Endothelial cell of umbilical vein (primary cell): ENCODE measurements at regions not wholly inside any gene's neighbourhood (a gene's known extent, or its start where the extent isn't known, plus 50 kb on each side); places are given as distances from the start of the nearest gene placed in this dataset.

Experiments used
- BruUV-seq: library from RNA; stranded (reverse); fragments of 400-500 nt; replicated peaks from 2 replicates; lab custom pipeline; 2021; lab: Mats Ljungman, UMichigan
- CTCF ChIA-PET: fragments of 300-600, 350-600 bp; sonication (Branson Sonifier 250); formaldehyde crosslinking; loops from one replicate; lab custom pipeline; 2021; ENCODE audit warnings: antibody characterized with exemption, inconsistent platforms; lab: Charles Lee
- POLR2A ChIA-PET: fragments of 300-600, 350-600 bp; sonication (Branson Sonifier 250); formaldehyde crosslinking; loops from one replicate; lab custom pipeline; 2021; ENCODE audit warnings: antibody characterized with exemption, inconsistent platforms; lab: Charles Lee
- DNase-seq: peaks from one replicate; pipeline ENCODE4 v3.0.0-alpha.2; 2011; ENCODE audit warnings: low read depth, low spot score
- FAIRE-seq: peaks from 2 replicates; lab custom pipeline; 2011; peaks lifted over from hg19 to GRCh38; lab: Jason Lieb, UNC
- H2AFZ ChIP-seq: 2 replicates; pipeline ENCODE4 v1.6.0; 2012; ENCODE audit warnings: low read depth, low read length, control low read depth, inconsistent platforms
- H3K27ac ChIP-seq: 2 replicates; pipeline ENCODE4 v1.5.1; 2011; ENCODE audit warnings: low read depth, mild to moderate bottlenecking, control low read depth, low read length, moderate library complexity; ENCODE audit not compliant: insufficient read depth
- H3K27me3 ChIP-seq, 2 experiments: 2 replicates each; pipeline versions ENCODE4 v1.6.0 to v1.6.1; 2011; ENCODE audit warnings: low read length in 2 of 2, mixed read lengths in 1 of 2; ENCODE audit not compliant: control insufficient read depth in 2 of 2, insufficient read depth in 2 of 2
- H3K36me3 ChIP-seq, 2 experiments: 2 replicates in 1 of 2; 3 replicates in 1 of 2; pipeline ENCODE4 v1.5.1; 2011; ENCODE audit warnings: low read length in 2 of 2, mild to moderate bottlenecking in 1 of 2, moderate library complexity in 1 of 2; ENCODE audit not compliant: control insufficient read depth in 2 of 2, insufficient read depth in 2 of 2; ENCODE audit errors: extremely low read depth in 1 of 2
- H3K4me1 ChIP-seq: 3 replicates; pipeline ENCODE4 v1.5.1; 2011; ENCODE audit warnings: mild to moderate bottlenecking, low read length; ENCODE audit not compliant: control insufficient read depth, insufficient read depth; ENCODE audit errors: extremely low read depth
- H3K4me2 ChIP-seq: 2 replicates; pipeline ENCODE4 v1.6.1; 2011; ENCODE audit warnings: low read length, control low read depth, mixed read lengths; ENCODE audit not compliant: insufficient read depth
- H3K4me3 ChIP-seq, 3 experiments: fragments of 200-600 bp in 1 of 3; sonication (generic), shearing (Covaris generic) in 1 of 3; replicated peaks in 1 of 3; 2 replicates each; pipeline ENCODE4 v1.5.1; 2011 to 2016; ENCODE audit warnings: control low read depth in 3 of 3, low read length in 3 of 3, mild to moderate bottlenecking in 2 of 3, inconsistent platforms in 1 of 3, low read depth in 1 of 3, moderate library complexity in 1 of 3; ENCODE audit not compliant: insufficient read depth in 1 of 3
- H3K79me2 ChIP-seq: 2 replicates; pipeline ENCODE4 v1.6.0; 2012; ENCODE audit warnings: low read length, inconsistent platforms; ENCODE audit not compliant: control insufficient read depth, insufficient read depth
- H3K9ac ChIP-seq: replicated peaks from 2 replicates; pipeline ENCODE3; 2011; ENCODE audit warnings: low read length, control low read depth; ENCODE audit not compliant: insufficient read depth; ENCODE audit errors: extremely low read depth
- H3K9me1 ChIP-seq: replicated peaks from 3 replicates; pipeline ENCODE4 v1.6.0; 2011; ENCODE audit warnings: mild to moderate bottlenecking, low read length; ENCODE audit not compliant: control insufficient read depth, insufficient read depth; ENCODE audit errors: extremely low read depth
- H3K9me3 ChIP-seq: replicated peaks from 2 replicates; pipeline ENCODE4 v1.5.1; 2012; ENCODE audit warnings: low read length, inconsistent platforms; ENCODE audit not compliant: control insufficient read depth, insufficient read depth
- H4K20me1 ChIP-seq: replicated peaks from 2 replicates; pipeline ENCODE3; 2011; ENCODE audit warnings: mild to moderate bottlenecking, low read length; ENCODE audit not compliant: control insufficient read depth, insufficient read depth; ENCODE audit errors: extremely low read depth
- EZH2 ChIP-seq: IDR thresholded peaks from 2 replicates; pipeline ENCODE4 v1.6.1; 2012; ENCODE audit warnings: borderline replicate concordance, low read depth, mild to moderate bottlenecking, moderate library complexity, low read length, inconsistent platforms; ENCODE audit not compliant: severe bottlenecking
- FOS ChIP-seq: IDR thresholded peaks from 2 replicates; pipeline ENCODE4 v1.6.1; 2011; ENCODE audit warnings: mild to moderate bottlenecking, low read length, moderate library complexity, borderline replicate concordance; ENCODE audit not compliant: insufficient read depth
- GATA2 ChIP-seq: IDR thresholded peaks from 2 replicates; pipeline ENCODE4 v1.7.0; 2011; ENCODE audit warnings: low read depth, mild to moderate bottlenecking, moderate library complexity, mixed read lengths, low read length; ENCODE audit not compliant: insufficient read length, insufficient read depth
- JUN ChIP-seq: IDR thresholded peaks from 2 replicates; pipeline ENCODE4 v1.6.1; 2011; ENCODE audit warnings: borderline replicate concordance, low read depth; ENCODE audit not compliant: insufficient read length, insufficient read depth
- MYC ChIP-seq: IDR thresholded peaks from one replicate; pipeline ENCODE4 v1.6.1; 2011; ENCODE audit warnings: mild to moderate bottlenecking, low read depth, low read length
- POLR2A ChIP-seq: IDR thresholded peaks from 2 replicates; pipeline ENCODE4 v1.6.1; 2012; ENCODE audit warnings: low read depth, mild to moderate bottlenecking, control low read depth, low read length
- POLR2AphosphoS5 ChIP-seq: IDR thresholded peaks from 2 replicates; pipeline ENCODE4 v1.6.1; 2012; ENCODE audit warnings: low read depth, mild to moderate bottlenecking, control low read depth, low read length, moderate library complexity; ENCODE audit not compliant: insufficient read depth
- dilution Hi-C: fragments of 300-500 bp; cut with MboI; formaldehyde crosslinking; loops from one replicate; pipeline ENCODE4 v1.15.0; 2019; ENCODE audit warnings: low sequenced_read_pairs; ENCODE audit not compliant: extremely low pct_ligation_motif_present
- intact Hi-C: fragments of 100-400 bp; cut with micrococcal nuclease; formaldehyde crosslinking; loops from one replicate; pipeline ENCODE4 v1.10.0; 2022
- TF ChIP-seq, protein P1 (sequence below), 2 donors: IDR thresholded peaks; 1 replicate in 1 of 2; 2 replicates in 1 of 2; pipeline ENCODE4 v1.5.1; 2011; ENCODE audit warnings: low read length in 2 of 2, mild to moderate bottlenecking in 2 of 2, moderate library complexity in 2 of 2, control low read depth in 1 of 2, inconsistent platforms in 1 of 2, low read depth in 1 of 2; ENCODE audit not compliant: insufficient read depth in 1 of 2; ENCODE audit errors: extremely low read depth in 1 of 2
- TF ChIP-seq, protein P2 (sequence below): IDR thresholded peaks from 2 replicates; pipeline ENCODE4 v1.6.1; 2011; ENCODE audit not compliant: insufficient read depth, insufficient read length

- no peaks in the 10 kb centered on the region for H3K79me2 ChIP-seq
- DNase-seq (no peak), FAIRE-seq (no peak)
- no TSS peak for BruUV-seq
- TF ChIP-seq FOS (no peak), GATA2 (no peak), POLR2AphosphoS5 (no peak), POLR2A (no peak), MYC (no peak), JUN (no peak), EZH2 (no peak)
- TF ChIP-seq, protein P1, sequence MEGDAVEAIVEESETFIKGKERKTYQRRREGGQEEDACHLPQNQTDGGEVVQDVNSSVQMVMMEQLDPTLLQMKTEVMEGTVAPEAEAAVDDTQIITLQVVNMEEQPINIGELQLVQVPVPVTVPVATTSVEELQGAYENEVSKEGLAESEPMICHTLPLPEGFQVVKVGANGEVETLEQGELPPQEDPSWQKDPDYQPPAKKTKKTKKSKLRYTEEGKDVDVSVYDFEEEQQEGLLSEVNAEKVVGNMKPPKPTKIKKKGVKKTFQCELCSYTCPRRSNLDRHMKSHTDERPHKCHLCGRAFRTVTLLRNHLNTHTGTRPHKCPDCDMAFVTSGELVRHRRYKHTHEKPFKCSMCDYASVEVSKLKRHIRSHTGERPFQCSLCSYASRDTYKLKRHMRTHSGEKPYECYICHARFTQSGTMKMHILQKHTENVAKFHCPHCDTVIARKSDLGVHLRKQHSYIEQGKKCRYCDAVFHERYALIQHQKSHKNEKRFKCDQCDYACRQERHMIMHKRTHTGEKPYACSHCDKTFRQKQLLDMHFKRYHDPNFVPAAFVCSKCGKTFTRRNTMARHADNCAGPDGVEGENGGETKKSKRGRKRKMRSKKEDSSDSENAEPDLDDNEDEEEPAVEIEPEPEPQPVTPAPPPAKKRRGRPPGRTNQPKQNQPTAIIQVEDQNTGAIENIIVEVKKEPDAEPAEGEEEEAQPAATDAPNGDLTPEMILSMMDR (IDR thresholded peaks at IDR 0.05; ENCODE audit: extremely low read depth in 1 of 2, insufficient read depth in 1 of 2, low read depth in 1 of 2, low read length in 2 of 2): no peak
- TF ChIP-seq, protein P2, sequence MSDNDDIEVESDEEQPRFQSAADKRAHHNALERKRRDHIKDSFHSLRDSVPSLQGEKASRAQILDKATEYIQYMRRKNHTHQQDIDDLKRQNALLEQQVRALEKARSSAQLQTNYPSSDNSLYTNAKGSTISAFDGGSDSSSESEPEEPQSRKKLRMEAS: no peak
- H3K9me1 ChIP-seq: no peaks in the 10 kb centered on the region
- H3K9me3 ChIP-seq: no peaks in the 10 kb centered on the region
- dilution Hi-C loops: no loop called here
- no peaks in the 10 kb centered on the region for H3K4me1 ChIP-seq
- ChIA-PET CTCF (no interaction called here), POLR2A (no interaction called here)
- no peak overlapping the region for H3K4me3 ChIP-seq
- no peak overlapping the region for H2AFZ ChIP-seq
- intact Hi-C loops: no loop called here
- no peaks in the 10 kb centered on the region for H4K20me1 ChIP-seq
- H3K9ac ChIP-seq: no peak overlapping the region
- no peaks in the 10 kb centered on the region for H3K27me3 ChIP-seq
- H3K4me2 ChIP-seq: no peak overlapping the region
- H3K27ac ChIP-seq: no peak overlapping the region
- H3K36me3 ChIP-seq: no peaks in the 10 kb centered on the region
Measured at GRCh38 chr14:89573399-89573657, 156.3 kb upstream of the FOXN3 start.
